Body of pancreas (tissue), 4 donors: ENCODE measurements at regions not wholly inside any gene's neighbourhood (a gene's known extent, or its start where the extent isn't known, plus 50 kb on each side); places are given as distances from the start of the nearest gene placed in this dataset.

ENCODE experiments used
- POLR2A ChIP-seq, 3 donors: fragments of 450-650 bp; IDR thresholded peaks; one replicate each; pipeline ENCODE4 v1.6.1; 2016; ENCODE audit warnings: antibody characterized with exemption in 3 of 3, mild to moderate bottlenecking in 2 of 3
- TF ChIP-seq, protein P1 (sequence below), 7 experiments: fragments of 450-650 bp in 4 of 7; fragments of 200-600 bp in 3 of 7; sonication (generic) in 3 of 7; IDR thresholded peaks; one replicate each; pipeline ENCODE4 v1.5.1; 2016 to 2019; ENCODE audit warnings: antibody characterized with exemption in 7 of 7

DNA sequence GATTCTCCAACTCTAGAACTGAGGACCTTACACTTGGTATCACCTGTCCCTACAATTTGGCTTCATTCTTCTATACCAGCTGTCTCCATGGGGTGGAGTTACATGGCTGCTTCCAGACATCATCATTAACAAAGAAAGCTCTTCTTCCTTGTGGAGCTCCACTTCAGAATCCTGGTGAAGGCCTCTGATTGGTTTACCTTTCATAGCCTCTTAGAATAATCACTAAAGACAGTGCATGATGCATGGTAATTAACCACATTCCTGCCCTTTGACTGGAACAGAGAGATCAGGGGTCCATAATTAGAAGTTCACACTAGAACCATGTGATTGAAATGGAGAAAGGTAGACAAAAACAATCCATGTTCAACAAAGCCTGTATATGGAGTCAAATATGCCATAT, 112.6 kb upstream of the ZNF827 start:
- TF ChIP-seq POLR2A (IDR thresholded peaks at IDR 0.05), result no peak
- TF ChIP-seq, protein P1, sequence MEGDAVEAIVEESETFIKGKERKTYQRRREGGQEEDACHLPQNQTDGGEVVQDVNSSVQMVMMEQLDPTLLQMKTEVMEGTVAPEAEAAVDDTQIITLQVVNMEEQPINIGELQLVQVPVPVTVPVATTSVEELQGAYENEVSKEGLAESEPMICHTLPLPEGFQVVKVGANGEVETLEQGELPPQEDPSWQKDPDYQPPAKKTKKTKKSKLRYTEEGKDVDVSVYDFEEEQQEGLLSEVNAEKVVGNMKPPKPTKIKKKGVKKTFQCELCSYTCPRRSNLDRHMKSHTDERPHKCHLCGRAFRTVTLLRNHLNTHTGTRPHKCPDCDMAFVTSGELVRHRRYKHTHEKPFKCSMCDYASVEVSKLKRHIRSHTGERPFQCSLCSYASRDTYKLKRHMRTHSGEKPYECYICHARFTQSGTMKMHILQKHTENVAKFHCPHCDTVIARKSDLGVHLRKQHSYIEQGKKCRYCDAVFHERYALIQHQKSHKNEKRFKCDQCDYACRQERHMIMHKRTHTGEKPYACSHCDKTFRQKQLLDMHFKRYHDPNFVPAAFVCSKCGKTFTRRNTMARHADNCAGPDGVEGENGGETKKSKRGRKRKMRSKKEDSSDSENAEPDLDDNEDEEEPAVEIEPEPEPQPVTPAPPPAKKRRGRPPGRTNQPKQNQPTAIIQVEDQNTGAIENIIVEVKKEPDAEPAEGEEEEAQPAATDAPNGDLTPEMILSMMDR (IDR thresholded peaks at IDR 0.05), result no peak
